ENCODE measurements at regions not wholly inside any gene's neighbourhood (a gene's known extent, or its start where the extent isn't known, plus 50 kb on each side); places are given as distances from the start of the nearest gene placed in this dataset.

- TF ChIP-seq CTCF (conservative IDR thresholded peaks at IDR 0.05; ENCODE audit: low read length), result no peak
- DNase-seq (ENCODE audit: low read depth), result no peak
These were observed 60.5 kb upstream of the MEDAG start for GRCh38 chr13:30845297-30846214.

GRCh38 chr13:30846311-30846710 lies 59.8 kb upstream of the MEDAG start:
- peak; percentile 88 for DNase-seq (ENCODE audit: low read depth)
- no peak overlapping the region for H3K4me3 ChIP-seq (ENCODE audit: low read length)
- TF ChIP-seq CTCF (conservative IDR thresholded peaks at IDR 0.05; ENCODE audit: low read length), result no peak

More at GRCh38 chr13:30845297-30846214, 60.5 kb upstream of the MEDAG start:
- H3K4me3 ChIP-seq (ENCODE audit: low read length), result no peak overlapping the region

GRCh38 chr13:30846866-30847265 lies 59.2 kb upstream of the MEDAG start:
- no peak overlapping the region for H3K4me3 ChIP-seq (ENCODE audit: low read length)
- no peak for DNase-seq (ENCODE audit: low read depth)
- no peak for TF ChIP-seq CTCF (conservative IDR thresholded peaks at IDR 0.05; ENCODE audit: low read length)

GRCh38 chr13:30847650-30848307 lies 58.3 kb upstream of the MEDAG start:
- DNase-seq (ENCODE audit: low read depth), result peak; percentile 100

GRCh38 chr13:30848332-30849027 lies 57.6 kb upstream of the MEDAG start:
- TF ChIP-seq CTCF (conservative IDR thresholded peaks at IDR 0.05; ENCODE audit: low read length), result no peak
- DNase-seq (ENCODE audit: low read depth), result no peak
- H3K4me3 ChIP-seq (ENCODE audit: low read length), result no peak overlapping the region

More at GRCh38 chr13:30847650-30848307, 58.3 kb upstream of the MEDAG start:
- no peak overlapping the region; the same call in 1 of the 2 replicates for H3K4me3 ChIP-seq (ENCODE audit: low read length)
- TF ChIP-seq CTCF (conservative IDR thresholded peaks at IDR 0.05; ENCODE audit: low read length), result no peak

- no peak for DNase-seq (ENCODE audit: low read depth)
- no peak for TF ChIP-seq CTCF (conservative IDR thresholded peaks at IDR 0.05; ENCODE audit: low read length)
- no peak overlapping the region for H3K4me3 ChIP-seq (ENCODE audit: low read length)
These were observed 56.5 kb upstream of the MEDAG start for GRCh38 chr13:30849611-30850010.

Measured in AG10803 (cell line).